ENCODE measurements at regions not wholly inside any gene's neighbourhood (a gene's known extent, or its start where the extent isn't known, plus 50 kb on each side); places are given as distances from the start of the nearest gene placed in this dataset.

DNA sequence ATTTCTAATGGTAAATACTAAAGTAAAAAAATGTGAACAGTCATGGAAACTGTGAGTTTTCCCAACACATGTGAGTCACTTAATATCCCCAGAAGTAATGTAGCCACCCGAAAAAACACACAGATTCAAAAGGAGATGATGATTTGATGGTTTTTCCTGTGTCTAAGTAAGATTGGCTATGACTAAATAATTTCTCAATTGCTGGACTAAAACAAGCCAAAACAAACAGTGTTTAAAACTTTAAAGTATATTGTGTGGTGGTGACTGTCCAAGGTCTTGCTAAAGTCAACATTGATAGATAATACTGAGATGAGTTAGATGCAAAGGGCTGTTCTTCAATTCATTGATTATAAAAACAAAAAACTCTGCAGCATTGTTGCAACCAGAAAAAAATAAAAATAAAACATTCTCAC lies 89.6 kb upstream of the SOX5 start (continued):
- TF ChIP-seq, protein P1, sequence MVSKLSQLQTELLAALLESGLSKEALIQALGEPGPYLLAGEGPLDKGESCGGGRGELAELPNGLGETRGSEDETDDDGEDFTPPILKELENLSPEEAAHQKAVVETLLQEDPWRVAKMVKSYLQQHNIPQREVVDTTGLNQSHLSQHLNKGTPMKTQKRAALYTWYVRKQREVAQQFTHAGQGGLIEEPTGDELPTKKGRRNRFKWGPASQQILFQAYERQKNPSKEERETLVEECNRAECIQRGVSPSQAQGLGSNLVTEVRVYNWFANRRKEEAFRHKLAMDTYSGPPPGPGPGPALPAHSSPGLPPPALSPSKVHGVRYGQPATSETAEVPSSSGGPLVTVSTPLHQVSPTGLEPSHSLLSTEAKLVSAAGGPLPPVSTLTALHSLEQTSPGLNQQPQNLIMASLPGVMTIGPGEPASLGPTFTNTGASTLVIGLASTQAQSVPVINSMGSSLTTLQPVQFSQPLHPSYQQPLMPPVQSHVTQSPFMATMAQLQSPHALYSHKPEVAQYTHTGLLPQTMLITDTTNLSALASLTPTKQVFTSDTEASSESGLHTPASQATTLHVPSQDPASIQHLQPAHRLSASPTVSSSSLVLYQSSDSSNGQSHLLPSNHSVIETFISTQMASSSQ (IDR thresholded peaks at IDR 0.05; ENCODE audit: low read depth), result no peak
- TF ChIP-seq, protein P1 (CRISPR knock-in tag; IDR thresholded peaks at IDR 0.05; ENCODE audit: borderline replicate concordance), result peak; percentile 41; the same call in 1 of the 2 replicates
- no peak for TF ChIP-seq ZNF552 (CRISPR knock-in tag; IDR thresholded peaks at IDR 0.05; ENCODE audit: borderline replicate concordance)
- no peak for TF ChIP-seq ZNF282 (IDR thresholded peaks at IDR 0.05; ENCODE audit: partially characterized antibody)
- TF ChIP-seq ONECUT2 (CRISPR knock-in tag; IDR thresholded peaks at IDR 0.05), result peak; percentile 57
- no peak for TF ChIP-seq ZNF629 (CRISPR knock-in tag; conservative IDR thresholded peaks at IDR 0.05)
- TF ChIP-seq, protein P2, sequence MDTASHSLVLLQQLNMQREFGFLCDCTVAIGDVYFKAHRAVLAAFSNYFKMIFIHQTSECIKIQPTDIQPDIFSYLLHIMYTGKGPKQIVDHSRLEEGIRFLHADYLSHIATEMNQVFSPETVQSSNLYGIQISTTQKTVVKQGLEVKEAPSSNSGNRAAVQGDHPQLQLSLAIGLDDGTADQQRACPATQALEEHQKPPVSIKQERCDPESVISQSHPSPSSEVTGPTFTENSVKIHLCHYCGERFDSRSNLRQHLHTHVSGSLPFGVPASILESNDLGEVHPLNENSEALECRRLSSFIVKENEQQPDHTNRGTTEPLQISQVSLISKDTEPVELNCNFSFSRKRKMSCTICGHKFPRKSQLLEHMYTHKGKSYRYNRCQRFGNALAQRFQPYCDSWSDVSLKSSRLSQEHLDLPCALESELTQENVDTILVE (CRISPR knock-in tag; IDR thresholded peaks at IDR 0.05), result peak; percentile 63; the same call in 1 of the 2 replicates
- TF ChIP-seq ZBTB7B (CRISPR knock-in tag; IDR thresholded peaks at IDR 0.05), result no peak
- no peak for TF ChIP-seq ZNF160 (CRISPR knock-in tag; IDR thresholded peaks at IDR 0.05)
- TF ChIP-seq, protein P3, sequence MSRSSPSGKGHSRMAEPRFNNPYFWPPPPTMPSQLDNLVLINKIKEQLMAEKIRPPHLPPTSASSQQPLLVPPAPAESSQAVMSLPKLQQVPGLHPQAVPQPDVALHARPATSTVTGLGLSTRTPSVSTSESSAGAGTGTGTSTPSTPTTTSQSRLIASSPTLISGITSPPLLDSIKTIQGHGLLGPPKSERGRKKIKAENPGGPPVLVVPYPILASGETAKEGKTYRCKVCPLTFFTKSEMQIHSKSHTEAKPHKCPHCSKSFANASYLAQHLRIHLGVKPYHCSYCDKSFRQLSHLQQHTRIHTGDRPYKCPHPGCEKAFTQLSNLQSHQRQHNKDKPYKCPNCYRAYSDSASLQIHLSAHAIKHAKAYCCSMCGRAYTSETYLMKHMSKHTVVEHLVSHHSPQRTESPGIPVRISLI (CRISPR knock-in tag; IDR thresholded peaks at IDR 0.05; ENCODE audit: borderline replicate concordance), result peak; percentile 40; the same call in 1 of the 2 replicates
- TF ChIP-seq POGZ (CRISPR knock-in tag; IDR thresholded peaks at IDR 0.05), result peak; percentile 50; the same call in 1 of the 2 replicates
- TF ChIP-seq, protein P4, sequence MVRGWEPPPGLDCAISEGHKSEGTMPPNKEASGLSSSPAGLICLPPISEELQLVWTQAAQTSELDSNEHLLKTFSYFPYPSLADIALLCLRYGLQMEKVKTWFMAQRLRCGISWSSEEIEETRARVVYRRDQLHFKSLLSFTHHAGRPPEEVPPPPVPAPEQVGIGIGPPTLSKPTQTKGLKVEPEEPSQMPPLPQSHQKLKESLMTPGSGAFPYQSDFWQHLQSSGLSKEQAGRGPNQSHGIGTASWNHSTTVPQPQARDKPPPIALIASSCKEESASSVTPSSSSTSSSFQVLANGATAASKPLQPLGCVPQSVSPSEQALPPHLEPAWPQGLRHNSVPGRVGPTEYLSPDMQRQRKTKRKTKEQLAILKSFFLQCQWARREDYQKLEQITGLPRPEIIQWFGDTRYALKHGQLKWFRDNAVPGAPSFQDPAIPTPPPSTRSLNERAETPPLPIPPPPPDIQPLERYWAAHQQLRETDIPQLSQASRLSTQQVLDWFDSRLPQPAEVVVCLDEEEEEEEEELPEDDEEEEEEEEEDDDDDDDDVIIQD (CRISPR knock-in tag; IDR thresholded peaks at IDR 0.05; ENCODE audit: low read depth), result peak; percentile 91; the same call in 1 of the 2 replicates
- TF ChIP-seq, protein P5, sequence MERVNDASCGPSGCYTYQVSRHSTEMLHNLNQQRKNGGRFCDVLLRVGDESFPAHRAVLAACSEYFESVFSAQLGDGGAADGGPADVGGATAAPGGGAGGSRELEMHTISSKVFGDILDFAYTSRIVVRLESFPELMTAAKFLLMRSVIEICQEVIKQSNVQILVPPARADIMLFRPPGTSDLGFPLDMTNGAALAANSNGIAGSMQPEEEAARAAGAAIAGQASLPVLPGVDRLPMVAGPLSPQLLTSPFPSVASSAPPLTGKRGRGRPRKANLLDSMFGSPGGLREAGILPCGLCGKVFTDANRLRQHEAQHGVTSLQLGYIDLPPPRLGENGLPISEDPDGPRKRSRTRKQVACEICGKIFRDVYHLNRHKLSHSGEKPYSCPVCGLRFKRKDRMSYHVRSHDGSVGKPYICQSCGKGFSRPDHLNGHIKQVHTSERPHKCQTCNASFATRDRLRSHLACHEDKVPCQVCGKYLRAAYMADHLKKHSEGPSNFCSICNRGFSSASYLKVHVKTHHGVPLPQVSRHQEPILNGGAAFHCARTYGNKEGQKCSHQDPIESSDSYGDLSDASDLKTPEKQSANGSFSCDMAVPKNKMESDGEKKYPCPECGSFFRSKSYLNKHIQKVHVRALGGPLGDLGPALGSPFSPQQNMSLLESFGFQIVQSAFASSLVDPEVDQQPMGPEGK (CRISPR knock-in tag; IDR thresholded peaks at IDR 0.05), result peak; percentile 16; the same call in 1 of the 2 replicates
- TF ChIP-seq PRMT3 (CRISPR knock-in tag; IDR thresholded peaks at IDR 0.05; ENCODE audit: borderline replicate concordance, low read depth), result no peak
- TF ChIP-seq ZSCAN12 (CRISPR knock-in tag; IDR thresholded peaks at IDR 0.05), result no peak
- TF ChIP-seq, protein P6, sequence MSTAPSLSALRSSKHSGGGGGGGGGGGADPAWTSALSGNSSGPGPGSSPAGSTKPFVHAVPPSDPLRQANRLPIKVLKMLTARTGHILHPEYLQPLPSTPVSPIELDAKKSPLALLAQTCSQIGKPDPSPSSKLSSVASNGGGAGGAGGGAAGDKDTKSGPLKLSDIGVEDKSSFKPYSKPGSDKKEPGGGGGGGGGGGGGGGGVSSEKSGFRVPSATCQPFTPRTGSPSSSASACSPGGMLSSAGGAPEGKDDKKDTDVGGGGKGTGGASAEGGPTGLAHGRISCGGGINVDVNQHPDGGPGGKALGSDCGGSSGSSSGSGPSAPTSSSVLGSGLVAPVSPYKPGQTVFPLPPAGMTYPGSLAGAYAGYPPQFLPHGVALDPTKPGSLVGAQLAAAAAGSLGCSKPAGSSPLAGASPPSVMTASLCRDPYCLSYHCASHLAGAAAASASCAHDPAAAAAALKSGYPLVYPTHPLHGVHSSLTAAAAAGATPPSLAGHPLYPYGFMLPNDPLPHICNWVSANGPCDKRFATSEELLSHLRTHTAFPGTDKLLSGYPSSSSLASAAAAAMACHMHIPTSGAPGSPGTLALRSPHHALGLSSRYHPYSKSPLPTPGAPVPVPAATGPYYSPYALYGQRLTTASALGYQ (CRISPR knock-in tag; IDR thresholded peaks at IDR 0.05), result peak; percentile 77; the same call in 1 of the 2 replicates

All from HepG2 (cell line).